ENCODE measurements at regions not wholly inside any gene's neighbourhood (a gene's known extent, or its start where the extent isn't known, plus 50 kb on each side); places are given as distances from the start of the nearest gene placed in this dataset.

- H3K27me3 ChIP-seq (ENCODE audit: control insufficient read depth, insufficient read depth, low read length) = no peaks in the 10 kb centered on the region
- no peaks in the 10 kb centered on the region for H3K36me3 ChIP-seq (ENCODE audit: control insufficient read depth, insufficient read depth, low read length)
- intact Hi-C loops (cut with micrococcal nuclease; ENCODE audit: unreplicated experiment) (no loop called here), in situ Hi-C loops (cut with HindIII; ENCODE audit: low pct_unique_long_range_greater_than_20kb, low sequenced_read_pairs) (no loop called here)
- CTCF ChIA-PET = no interaction called here
- DNase-seq (ENCODE audit: low read depth, low spot score) = no peak
- no peak overlapping the region for H3K27ac ChIP-seq (ENCODE audit: low read length)
- H3K4me3 ChIP-seq (ENCODE audit: low read depth in 2 of 2, low read length in 2 of 2) = no peak overlapping the region
- BruUV-seq (replicated peaks) = no TSS peak
- TF ChIP-seq TCF7L2 (IDR thresholded peaks at IDR 0.05; ENCODE audit: low read depth, low read length) (no peak), SIN3A (IDR thresholded peaks at IDR 0.05; ENCODE audit: borderline replicate concordance, insufficient read depth, low read depth, low read length) (no peak), POLR2AphosphoS5 (IDR thresholded peaks at IDR 0.05; ENCODE audit: low read depth, low read length) (no peak), CTCF (IDR thresholded peaks at IDR 0.05) (no peak), REST (IDR thresholded peaks at IDR 0.05; ENCODE audit: insufficient read depth in 1 of 2, low read depth in 2 of 2, low read length in 1 of 2) (no peak)
- POLR2A ChIA-PET = no interaction called here
- no peak for ATAC-seq
- H3K9me3 ChIP-seq (ENCODE audit: control insufficient read depth, insufficient read depth, low read depth, low read length) = no peaks in the 10 kb centered on the region
- no peaks in the 10 kb centered on the region for H3K4me1 ChIP-seq (ENCODE audit: control insufficient read depth, insufficient read depth, low read length)
These were observed 159.6 kb upstream of the FGGY start for GRCh38 chr1:59137276-59137615.

- DNase-seq (ENCODE audit: low read depth, low spot score) (no peak), ATAC-seq (no peak)
- in situ Hi-C loops (cut with HindIII; ENCODE audit: low pct_unique_long_range_greater_than_20kb, low sequenced_read_pairs) = no loop called here
- no peak overlapping the region for H3K4me3 ChIP-seq (ENCODE audit: low read depth in 2 of 2, low read length in 2 of 2)
- intact Hi-C loops (cut with micrococcal nuclease; ENCODE audit: unreplicated experiment) = no loop called here
- no peak overlapping the region for H3K27ac ChIP-seq (ENCODE audit: low read length)
- POLR2A ChIA-PET = no interaction called here
- H3K4me1 ChIP-seq (ENCODE audit: control insufficient read depth, insufficient read depth, low read length) = no peaks in the 10 kb centered on the region; the same call in 1 of the 2 replicates
- CTCF ChIA-PET = no interaction called here
- no peaks in the 10 kb centered on the region for H3K9me3 ChIP-seq (ENCODE audit: control insufficient read depth, insufficient read depth, low read depth, low read length)
- no peaks in the 10 kb centered on the region for H3K36me3 ChIP-seq (ENCODE audit: control insufficient read depth, insufficient read depth, low read length)
- H3K27me3 ChIP-seq (ENCODE audit: control insufficient read depth, insufficient read depth, low read length) = no peaks in the 10 kb centered on the region
- BruUV-seq (replicated peaks) = no TSS peak
- TF ChIP-seq POLR2AphosphoS5 (IDR thresholded peaks at IDR 0.05; ENCODE audit: low read depth, low read length) (no peak), SIN3A (IDR thresholded peaks at IDR 0.05; ENCODE audit: borderline replicate concordance, insufficient read depth, low read depth, low read length) (no peak), CTCF (IDR thresholded peaks at IDR 0.05) (no peak), REST (IDR thresholded peaks at IDR 0.05; ENCODE audit: insufficient read depth in 1 of 2, low read depth in 2 of 2, low read length in 1 of 2) (no peak), TCF7L2 (IDR thresholded peaks at IDR 0.05; ENCODE audit: low read depth, low read length) (no peak)
These were observed 158.9 kb upstream of the FGGY start for GRCh38 chr1:59137968-59138367.
